ENCODE measurements at regions not wholly inside any gene's neighbourhood (a gene's known extent, or its start where the extent isn't known, plus 50 kb on each side); places are given as distances from the start of the nearest gene placed in this dataset.

DNA sequence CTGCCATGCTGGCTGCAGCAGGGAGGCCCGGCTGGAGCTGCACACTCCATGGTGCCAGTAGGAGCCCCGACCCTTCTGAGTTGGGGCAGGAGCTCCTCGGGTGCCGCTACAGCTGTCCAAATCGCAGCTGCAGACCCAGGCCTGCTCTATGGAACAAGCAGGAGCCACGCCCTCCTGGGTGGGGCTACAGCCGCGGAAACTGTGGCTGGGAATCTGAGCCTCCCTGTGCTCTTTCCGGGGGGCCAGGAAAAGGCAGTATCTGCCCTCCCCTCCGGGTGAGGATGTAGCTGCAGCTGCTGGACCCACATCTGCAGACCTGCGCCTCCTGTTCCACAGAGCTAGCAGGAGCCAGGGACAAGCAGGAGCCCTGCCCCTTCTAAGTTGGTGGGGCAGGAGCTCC lies 278.9 kb upstream of the ACTBL2 start:
- TF ChIP-seq, protein P1, sequence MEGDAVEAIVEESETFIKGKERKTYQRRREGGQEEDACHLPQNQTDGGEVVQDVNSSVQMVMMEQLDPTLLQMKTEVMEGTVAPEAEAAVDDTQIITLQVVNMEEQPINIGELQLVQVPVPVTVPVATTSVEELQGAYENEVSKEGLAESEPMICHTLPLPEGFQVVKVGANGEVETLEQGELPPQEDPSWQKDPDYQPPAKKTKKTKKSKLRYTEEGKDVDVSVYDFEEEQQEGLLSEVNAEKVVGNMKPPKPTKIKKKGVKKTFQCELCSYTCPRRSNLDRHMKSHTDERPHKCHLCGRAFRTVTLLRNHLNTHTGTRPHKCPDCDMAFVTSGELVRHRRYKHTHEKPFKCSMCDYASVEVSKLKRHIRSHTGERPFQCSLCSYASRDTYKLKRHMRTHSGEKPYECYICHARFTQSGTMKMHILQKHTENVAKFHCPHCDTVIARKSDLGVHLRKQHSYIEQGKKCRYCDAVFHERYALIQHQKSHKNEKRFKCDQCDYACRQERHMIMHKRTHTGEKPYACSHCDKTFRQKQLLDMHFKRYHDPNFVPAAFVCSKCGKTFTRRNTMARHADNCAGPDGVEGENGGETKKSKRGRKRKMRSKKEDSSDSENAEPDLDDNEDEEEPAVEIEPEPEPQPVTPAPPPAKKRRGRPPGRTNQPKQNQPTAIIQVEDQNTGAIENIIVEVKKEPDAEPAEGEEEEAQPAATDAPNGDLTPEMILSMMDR (IDR thresholded peaks at IDR 0.05), result no peak
- TF ChIP-seq ZFX (IDR thresholded peaks at IDR 0.05; ENCODE audit: borderline replicate concordance), result no peak

Measured in 22Rv1 (cell line).